Cardiac septum (tissue), 1 donor: ENCODE measurements at regions not wholly inside any gene's neighbourhood (a gene's known extent, or its start where the extent isn't known, plus 50 kb on each side); places are given as distances from the start of the nearest gene placed in this dataset.

Experiments used
- DNase-seq: peaks from one replicate; pipeline ENCODE4 v3.0.0-alpha.2; 2020; ENCODE audit warnings: low spot score
- intact Hi-C: fragments of 100-400 bp; cut with DNase I; formaldehyde crosslinking; loops from one replicate; pipeline ENCODE4 v1.14.0; 2022
- donor health status: DM: no; HTN: no; CAD: no.

- DNase-seq: no peak
- intact Hi-C loops: no loop called here
These were observed 51.1 kb upstream of the BEGAIN start for GRCh38 chr14:100638211-100638855.

DNA sequence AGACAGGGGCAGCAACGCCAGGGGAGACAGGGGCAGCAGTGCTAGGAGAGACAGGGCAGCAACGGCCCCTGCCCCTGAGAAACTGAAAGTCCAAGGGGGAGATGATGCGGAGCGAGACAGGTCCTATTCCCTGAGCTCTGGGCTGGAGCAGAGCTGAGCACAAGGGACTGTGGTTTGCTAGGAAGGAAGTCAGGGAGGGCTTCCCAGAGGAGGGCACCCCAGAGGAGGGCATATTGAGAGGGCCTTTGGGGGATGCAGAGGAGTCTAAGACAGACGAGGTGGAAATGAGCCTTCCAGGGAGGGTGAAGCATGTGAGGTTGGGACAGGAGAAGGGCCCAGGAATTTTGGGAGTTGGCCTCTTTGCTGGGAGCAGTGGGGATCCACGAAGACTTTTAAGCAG lies 52.1 kb upstream of the BEGAIN start:
- intact Hi-C loops: no loop called here
- DNase-seq: no peak

GRCh38 chr14:100640471-100641273 lies 53.5 kb upstream of the BEGAIN start:
- intact Hi-C loops: no loop called here
- no peak for DNase-seq

GRCh38 chr14:100641274-100641860 lies 54.1 kb upstream of the BEGAIN start:
- DNase-seq: no peak
- intact Hi-C loops: no loop called here

- no peak for DNase-seq
- intact Hi-C loops: no loop called here
These were observed 56.2 kb upstream of the BEGAIN start for GRCh38 chr14:100643426-100643825.

DNA sequence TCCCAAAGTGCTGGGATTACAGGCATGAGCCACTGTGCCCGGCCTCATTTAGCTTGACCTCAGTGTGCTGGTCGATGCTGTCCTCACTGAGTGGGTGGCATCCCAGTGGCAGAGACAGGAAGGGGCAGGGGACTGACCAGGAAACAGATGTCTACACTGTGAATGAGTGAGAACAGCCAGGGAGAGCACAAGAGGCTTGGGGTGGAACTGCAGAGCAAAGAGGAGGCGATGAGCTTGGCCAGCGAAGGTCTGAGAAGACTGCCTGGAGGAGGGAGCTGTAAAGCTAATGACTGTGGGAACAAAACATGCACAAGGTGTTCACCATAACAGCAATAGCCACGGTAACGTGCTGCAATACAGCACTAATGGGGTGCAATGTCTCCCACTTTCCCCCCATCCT lies 57.2 kb upstream of the BEGAIN start:
- no peak for DNase-seq
- intact Hi-C loops: loop anchor here (2.0 kb wide), 1 partner anchor 260 kb away; no protein-coding TSS in a partner anchor

DNA sequence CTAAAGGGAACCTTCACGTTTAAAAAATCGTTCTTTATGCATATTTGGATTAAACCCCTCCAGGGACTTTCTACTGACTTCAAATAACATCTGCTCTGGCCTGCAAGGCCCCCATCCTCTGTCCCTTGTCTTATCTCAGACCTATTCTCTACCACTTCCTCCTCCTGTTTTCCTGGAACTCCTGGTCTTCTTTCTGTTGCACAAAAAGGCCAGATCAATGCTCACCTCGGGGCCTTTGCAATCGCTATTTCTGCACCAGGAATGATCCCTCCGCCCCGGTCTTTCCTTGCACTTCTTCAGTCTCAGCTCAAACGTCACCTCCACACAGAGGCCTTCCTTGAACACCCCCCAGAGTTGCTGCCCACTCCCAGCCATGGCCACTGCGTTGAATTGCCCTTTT lies 57.6 kb upstream of the BEGAIN start:
- DNase-seq: no peak
- intact Hi-C loops: loop anchor here (2.0 to 5.0 kb wide), 2 partner anchors 202 to 260 kb away; no protein-coding TSS in a partner anchor

DNA sequence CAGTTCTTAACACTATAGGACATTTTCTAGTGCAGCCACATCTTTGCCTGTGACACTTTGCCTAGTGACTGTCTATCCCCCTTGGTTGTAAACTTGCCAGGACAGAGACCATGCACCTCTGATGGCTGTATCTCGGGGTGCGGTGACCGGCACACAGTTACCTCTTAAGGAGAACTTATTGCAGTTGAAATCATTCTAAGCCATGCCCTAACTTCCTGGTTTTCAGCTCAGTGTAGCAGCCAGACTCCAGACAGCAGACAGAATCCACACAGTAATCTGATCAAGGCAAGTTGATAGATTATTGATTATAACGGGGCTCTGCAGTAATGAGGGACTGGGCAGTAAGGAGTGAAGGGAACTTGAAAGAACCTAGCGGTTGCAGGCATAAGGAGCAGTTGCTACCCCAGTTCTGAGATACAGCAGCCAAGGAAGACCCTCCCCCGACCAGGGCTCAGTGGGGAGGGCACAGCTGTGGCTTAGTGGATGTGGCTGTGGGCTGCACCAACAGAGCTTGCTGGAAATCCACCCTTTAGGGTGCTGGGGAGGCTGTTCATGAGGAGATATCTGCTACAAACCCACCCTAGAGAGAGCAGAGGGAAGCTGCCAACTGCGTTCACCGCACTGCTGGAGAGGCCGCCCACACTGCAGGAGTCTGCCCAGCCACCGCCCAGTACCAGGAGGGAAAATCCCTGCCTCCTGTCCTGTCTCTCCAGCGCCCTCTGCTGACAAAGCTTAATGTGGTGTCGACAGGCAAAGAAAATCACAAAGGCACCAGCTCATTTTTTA lies 58.2 kb upstream of the BEGAIN start:
- intact Hi-C loops: loop anchor here (2.0 to 5.0 kb wide), 2 partner anchors 203 to 261 kb away; no protein-coding TSS in a partner anchor
- DNase-seq: peak; percentile 88

DNA sequence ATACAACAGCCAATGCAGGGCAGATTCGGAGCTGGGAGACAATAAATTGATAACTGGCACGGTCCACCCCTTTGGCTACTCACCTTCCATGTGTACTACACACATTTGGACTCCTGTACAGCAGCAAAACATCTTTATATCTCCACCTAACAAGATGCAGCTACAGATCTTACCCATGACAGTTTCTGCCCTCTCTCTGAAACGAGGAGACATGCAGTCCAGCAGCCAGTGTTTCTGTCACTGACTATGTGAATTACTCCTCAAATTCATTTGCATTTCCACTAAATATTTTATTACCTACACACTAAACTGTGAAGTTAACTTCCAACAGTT lies 58.7 kb upstream of the BEGAIN start:
- no peak for DNase-seq
- intact Hi-C loops: loop anchor here (2.0 to 5.0 kb wide), 2 partner anchors 204 to 261 kb away; no protein-coding TSS in a partner anchor

GRCh38 chr14:100648474-100649172 lies 61.4 kb upstream of the BEGAIN start:
- intact Hi-C loops: loop anchor here (5.0 kb wide), 1 partner anchor 206 kb away; no protein-coding TSS in a partner anchor
- DNase-seq: no peak

DNA sequence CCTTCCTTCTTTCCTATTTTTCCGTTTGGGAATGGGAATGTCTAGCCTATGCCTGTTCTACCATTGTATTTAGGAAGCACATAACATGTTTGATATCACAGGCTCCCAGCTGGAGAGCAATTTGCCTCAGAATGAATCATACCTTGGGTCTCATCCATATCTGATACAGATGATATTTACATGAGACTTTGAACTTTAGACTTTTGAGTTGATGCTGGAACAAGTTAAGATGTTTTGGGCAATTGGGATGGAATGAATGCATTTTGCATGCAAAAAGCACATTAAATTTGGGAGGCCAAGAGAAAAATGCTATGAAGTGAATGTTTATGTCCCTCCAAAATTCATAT lies 61.9 kb upstream of the BEGAIN start:
- DNase-seq: no peak
- intact Hi-C loops: loop anchor here (5.0 kb wide), 1 partner anchor 207 kb away; no protein-coding TSS in a partner anchor

DNA sequence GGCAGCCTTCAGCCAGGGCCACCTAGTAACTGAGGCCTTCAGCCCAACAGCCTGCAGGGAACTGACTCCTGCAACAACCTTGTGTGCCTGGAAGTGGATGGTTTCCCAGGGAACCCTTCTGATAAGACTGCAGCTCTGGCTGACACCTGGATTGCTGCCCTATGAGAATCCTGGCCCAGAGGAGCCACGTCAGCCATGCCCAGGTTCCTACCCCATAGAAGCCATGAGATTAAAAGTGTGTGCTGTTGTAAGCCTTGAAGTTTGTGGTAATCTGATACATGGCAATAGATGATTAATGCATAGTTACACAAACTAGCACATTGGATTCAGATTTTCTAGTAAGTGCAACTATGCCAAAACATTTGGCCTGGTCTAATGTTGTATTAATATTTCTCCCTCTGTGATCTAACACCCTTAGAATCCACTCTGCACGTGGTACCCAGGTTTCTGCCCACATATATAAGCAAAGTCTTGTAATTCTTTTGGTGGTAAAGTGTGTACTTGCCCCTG lies 64.8 kb upstream of the BEGAIN start:
- intact Hi-C loops: no loop called here
- DNase-seq: no peak

DNA sequence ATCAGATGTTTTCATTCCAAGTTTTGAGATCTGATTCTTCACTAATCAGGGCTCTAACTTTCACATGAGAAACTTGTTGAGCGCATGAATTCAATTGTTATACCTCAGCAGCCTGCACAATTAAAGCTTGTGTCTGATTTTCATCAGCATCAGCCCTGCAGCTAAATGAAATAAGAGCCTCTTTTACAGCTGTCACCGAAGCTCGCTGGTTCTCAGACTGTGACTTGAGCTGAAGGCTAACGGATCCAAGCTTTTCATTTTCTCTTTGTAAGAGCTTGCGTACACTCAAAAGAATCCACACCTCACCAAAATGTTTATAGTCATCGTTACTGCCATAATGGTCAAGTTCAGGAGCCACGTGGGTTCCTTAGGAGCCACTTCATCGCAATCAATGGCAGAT lies 65.5 kb upstream of the BEGAIN start:
- no peak for DNase-seq
- intact Hi-C loops: no loop called here

DNA sequence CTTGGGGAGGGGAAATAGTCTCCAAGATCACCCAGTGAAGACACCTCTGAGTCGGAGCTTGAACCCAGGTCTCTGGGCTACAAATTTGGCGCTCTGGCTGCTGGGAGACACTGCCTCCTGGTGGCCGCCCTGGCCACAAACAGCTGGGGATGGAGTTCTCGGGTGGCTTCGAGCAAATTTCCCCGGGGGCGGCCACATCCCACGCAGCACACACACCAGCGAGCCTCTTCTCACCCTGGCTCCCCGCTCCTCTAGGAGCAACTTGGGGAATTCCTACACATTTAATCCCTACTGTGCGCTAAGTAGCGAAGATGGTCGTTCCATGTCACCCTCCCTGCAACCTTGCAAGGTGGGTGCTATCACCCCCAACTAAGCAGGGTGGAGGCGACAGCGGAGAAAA lies 66.2 kb upstream of the BEGAIN start:
- DNase-seq: no peak

GRCh38 chr14:100654025-100654813 lies 67.0 kb upstream of the BEGAIN start:
- DNase-seq: no peak
- intact Hi-C loops: no loop called here

More for the DNA sequence above, 66.2 kb upstream of the BEGAIN start:
- intact Hi-C loops: no loop called here

- intact Hi-C loops: no loop called here
- DNase-seq: no peak
These were observed 67.9 kb upstream of the BEGAIN start for GRCh38 chr14:100654814-100655740.

DNA sequence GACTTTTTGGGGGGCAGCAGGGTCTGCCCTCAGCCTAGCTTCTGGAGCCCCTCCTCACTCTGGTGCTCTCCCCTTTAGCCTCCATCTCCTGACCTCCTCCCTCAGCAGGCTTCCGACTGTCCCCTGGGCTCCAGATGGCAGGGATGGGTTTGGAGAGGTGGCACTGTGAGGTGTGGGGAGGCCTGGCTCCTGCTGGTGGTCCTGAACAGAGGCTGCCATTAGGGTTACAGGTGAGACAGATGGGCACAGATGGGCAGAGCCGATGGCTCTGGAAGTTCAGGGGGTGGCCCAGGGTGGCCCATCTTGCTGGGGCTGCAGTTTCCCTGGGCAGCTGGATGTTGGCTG lies 68.5 kb upstream of the BEGAIN start:
- no peak for DNase-seq

More for the DNA sequence above, 68.5 kb upstream of the BEGAIN start:
- intact Hi-C loops: no loop called here
